WI38 (cell line): ENCODE measurements at regions not wholly inside any gene's neighbourhood (a gene's known extent, or its start where the extent isn't known, plus 50 kb on each side); places are given as distances from the start of the nearest gene placed in this dataset.
"Not testable (repeated sequence)": the region's sequence is repeated elsewhere in the genome, so short reads cannot be mapped to it uniquely, and the experiment has no call there.

Source experiments
- H3K4me3 ChIP-seq: 2 replicates; pipeline ENCODE4 v1.5.1; 2011; ENCODE audit warnings: low read depth, mild to moderate bottlenecking, control low read depth, low read length
- TF ChIP-seq, protein P1 (sequence below): IDR thresholded peaks from 2 replicates; pipeline ENCODE4 v1.5.1; 2012; ENCODE audit warnings: low read depth, mild to moderate bottlenecking, control low read depth, low read length

DNA sequence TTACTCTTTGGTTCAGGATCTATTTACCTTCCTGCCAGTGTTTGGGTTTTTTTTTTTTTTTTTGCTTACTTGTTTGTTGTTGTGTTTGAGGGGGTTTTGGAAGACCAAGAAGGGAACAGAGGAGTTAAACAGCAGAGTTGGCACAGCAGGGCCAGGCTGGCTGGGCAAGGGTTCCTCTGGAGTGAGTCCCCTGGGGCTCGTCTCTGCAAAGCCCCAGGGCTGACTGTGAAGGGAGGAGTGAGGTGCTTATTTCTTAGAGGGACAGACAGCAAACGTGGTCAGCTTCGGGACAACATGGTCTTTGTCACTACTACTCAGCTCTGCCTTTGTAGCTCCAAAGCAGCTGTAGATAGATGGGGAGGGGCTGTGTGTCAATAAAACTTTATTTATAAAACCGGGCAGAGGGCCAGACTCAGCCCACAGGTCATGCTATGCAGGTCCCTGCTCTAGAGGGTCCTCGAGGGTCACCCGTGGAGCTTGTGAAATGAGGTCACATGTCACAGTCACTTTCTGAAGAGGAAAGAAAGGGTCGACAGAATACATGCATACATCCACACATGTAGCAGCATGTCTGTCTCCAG, 1404.7 kb downstream of the BRD1 start:
- TF ChIP-seq, protein P1, sequence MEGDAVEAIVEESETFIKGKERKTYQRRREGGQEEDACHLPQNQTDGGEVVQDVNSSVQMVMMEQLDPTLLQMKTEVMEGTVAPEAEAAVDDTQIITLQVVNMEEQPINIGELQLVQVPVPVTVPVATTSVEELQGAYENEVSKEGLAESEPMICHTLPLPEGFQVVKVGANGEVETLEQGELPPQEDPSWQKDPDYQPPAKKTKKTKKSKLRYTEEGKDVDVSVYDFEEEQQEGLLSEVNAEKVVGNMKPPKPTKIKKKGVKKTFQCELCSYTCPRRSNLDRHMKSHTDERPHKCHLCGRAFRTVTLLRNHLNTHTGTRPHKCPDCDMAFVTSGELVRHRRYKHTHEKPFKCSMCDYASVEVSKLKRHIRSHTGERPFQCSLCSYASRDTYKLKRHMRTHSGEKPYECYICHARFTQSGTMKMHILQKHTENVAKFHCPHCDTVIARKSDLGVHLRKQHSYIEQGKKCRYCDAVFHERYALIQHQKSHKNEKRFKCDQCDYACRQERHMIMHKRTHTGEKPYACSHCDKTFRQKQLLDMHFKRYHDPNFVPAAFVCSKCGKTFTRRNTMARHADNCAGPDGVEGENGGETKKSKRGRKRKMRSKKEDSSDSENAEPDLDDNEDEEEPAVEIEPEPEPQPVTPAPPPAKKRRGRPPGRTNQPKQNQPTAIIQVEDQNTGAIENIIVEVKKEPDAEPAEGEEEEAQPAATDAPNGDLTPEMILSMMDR: no peak
- no peak overlapping the region for H3K4me3 ChIP-seq

DNA sequence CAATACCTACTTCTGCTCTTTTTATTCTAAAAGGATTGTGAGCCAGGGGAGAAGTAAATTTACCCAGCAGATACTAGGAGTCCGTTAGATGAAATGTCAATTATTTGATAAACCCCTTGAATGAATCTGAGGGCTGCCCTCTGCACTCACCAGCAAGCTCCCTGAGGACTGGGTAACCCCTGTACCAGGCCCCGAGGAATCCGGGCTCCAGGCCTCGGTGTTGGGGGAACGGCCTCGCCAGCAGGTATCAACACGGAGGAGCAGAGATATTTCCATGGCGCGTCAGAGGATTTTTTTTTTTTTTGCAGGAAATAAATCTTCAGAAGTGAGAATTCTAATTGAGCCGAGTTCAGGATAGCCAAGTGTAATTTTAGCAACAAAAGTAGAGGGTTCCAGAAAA, 1408.8 kb downstream of the BRD1 start:
- TF ChIP-seq, protein P1: no peak
- no peak overlapping the region for H3K4me3 ChIP-seq

DNA sequence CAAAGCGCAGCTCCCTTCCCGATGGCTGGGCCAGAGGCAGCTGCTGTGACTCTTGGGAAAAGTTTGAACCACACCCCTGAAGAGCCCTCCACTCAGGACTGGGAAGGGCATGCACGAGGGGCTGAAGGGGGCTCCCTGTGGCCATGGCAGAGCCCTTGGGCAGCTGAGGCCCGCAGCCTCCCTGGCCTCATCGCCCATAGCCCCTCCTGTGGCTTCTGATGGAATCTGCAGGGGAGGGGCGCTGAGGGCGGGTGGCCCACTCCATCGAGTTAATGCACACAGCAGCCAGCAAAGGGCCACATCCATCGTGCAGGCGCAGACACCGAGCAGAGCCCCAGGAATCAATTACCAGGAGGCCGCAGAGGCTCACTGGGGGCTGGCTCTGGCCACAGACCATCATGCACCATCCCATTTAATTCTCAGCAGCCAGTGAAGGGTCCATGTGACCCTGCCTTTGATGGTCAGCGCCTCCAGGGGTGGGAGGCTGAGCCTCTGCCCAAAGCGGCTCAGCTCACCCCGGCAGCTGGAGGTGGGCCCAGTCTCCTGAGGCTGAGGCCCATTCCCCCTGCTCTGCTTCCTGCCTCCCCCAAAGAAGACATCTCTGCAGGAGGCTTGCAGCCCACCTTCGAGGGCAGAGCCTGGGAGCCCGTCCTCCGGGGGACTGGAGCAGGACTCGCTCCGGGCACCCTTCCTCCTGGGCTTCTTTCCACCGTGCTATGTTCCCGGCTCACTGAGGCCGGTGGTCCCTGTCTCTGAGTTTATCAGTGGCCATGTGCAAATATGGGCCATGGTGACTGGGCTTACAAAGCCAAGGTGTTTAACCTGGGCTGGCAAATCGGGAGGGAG, 1410.2 kb downstream of the BRD1 start:
- TF ChIP-seq, protein P1: no peak
- no peak overlapping the region for H3K4me3 ChIP-seq

DNA sequence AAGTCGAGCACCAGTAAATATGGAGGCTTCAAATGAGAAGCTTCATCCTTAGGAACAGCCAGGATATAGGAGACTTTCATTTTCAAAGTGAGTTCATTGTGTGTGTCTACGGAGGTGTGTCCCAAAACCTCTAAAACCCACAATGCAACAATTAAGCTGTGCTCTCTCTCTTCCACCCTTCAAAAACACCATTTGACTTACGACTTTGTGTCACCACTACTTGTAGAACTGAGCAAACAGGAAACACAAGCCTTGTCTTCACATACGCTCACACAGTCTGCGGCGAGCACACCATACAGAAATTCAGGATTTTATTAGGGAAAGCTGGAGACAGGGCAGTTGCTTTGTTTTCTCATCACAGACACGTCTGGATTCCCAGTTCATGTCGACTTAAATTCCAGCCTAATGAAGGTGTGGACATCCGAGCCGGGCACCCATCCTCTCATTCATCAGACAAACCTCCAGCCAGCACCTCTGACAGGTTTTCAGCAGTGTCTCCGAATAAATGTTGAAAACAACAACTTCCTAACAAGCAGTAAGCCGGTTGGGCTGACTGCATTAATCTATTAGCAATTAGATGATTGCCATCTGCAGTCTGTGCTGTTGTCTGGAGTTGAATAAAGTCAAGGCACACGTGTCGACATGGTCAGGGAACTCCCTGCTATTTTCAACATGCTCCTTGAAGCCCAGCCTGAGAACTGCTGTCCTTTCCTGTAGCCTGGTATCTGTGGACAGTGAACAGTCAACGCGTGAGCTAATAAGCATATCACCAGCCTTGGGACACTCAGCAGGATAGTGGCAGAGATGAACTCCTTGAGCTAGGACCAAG, 1411.1 kb downstream of the BRD1 start:
- H3K4me3 ChIP-seq: no peak overlapping the region
- TF ChIP-seq, protein P1: no peak

DNA sequence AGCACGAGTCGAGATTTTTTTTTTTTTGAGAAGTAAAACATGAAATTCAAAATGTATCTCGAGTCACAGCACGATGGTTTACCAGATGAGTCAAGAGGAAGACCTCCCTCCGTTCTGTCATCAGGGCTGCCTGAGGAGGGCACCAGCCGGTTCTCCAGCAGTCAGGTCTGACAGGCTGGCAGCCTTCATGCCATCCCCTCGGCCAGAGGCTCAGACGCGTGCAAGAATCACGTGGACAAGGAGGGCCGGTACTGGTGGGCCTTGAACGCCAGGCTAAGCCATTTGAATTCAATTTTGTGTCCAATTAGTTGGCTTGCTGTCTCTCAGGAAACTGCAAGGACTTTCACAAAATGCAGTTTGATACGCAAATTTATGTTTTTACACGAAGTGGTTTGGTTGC, 1412.2 kb downstream of the BRD1 start:
- TF ChIP-seq, protein P1: no peak
- H3K4me3 ChIP-seq: no peak overlapping the region

DNA sequence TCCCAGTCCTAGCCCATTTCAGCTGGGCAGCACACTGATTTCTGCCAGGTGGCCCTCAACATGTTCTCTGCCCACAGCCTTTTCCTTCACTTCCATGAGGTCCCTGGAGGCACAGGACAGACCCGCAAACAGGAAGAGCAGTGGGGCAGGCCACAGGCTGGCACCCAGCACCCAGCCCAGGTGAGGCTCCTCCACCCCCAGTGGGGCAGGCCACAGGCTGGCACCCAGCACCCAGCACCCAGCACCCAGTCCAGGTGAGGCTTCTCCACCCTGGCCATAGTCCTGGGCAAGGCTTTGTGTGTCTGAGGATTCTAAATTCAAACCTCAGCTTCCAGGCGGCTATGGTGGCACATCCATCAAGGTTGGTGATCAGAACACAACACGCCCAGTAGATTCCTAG, 1413.0 kb downstream of the BRD1 start:
- TF ChIP-seq, protein P1: no peak

DNA sequence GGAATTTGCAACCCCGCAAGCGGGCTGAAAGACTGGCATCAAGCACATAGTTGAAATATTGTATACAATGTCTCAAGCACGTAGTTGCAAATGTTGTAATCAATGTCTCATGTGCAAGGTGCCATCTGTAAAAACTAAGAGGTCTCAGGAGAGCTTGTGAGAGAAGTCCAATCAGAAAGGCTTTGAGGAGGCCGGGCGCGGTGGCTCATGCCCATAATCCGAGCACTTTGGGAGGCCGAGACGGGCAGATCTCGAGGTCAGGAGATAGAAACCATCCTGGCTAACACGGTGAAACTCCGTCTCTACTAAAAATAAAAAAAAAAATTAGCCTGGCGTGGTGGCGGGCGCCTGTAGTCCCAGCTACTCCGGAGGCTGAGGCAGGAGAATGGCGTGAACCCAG, 1414.7 kb downstream of the BRD1 start:
- H3K4me3 ChIP-seq: not testable (repeated sequence)

More for the DNA sequence above, 1413.0 kb downstream of the BRD1 start:
- no peak overlapping the region for H3K4me3 ChIP-seq
